ENCODE measurements at regions not wholly inside any gene's neighbourhood (a gene's known extent, or its start where the extent isn't known, plus 50 kb on each side); places are given as distances from the start of the nearest gene placed in this dataset.

DNA sequence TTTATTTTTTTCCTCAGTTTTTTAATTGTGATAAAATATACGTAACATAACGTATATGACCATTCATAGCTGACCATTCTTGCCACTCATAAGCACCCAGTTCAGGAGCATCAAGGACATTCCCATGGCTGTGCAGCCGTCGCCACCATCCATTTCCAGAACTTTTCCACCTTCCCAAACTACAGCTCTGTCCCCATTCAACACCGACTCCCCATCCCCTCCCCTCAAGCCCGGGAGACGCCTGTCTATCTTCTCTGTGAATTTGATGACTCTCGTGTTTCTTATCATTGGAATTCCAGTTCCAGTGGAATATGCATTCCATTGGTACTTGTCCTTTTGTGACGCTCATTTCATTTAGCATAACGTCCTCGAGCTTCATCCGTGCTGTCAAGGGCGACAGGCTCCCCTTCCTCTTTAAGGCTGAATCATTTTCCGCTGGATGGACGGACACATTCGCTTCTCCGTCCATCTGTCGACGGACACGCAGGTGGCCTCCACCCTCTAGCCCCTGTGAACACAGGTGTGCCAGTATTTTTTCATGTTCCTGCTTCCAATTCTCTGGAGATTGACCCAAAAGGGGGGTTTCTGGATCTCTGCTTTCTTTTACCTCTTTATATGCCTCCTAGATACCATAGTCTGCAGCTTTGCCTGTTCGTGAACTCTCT lies 88.1 kb downstream of the YTHDF1 start:
- WGBS (ENCODE audit: insufficient coverage): 87% methylated on average over 20 of the region's 21 CpGs
- DNase-seq: no peak
- POLR2A ChIA-PET: no interaction called here
- Histone ChIP-seq H3K9me3 (ENCODE audit: control extremely low read depth in 1 of 5, control insufficient read depth in 4 of 5, insufficient read depth in 2 of 5, low read depth in 1 of 5, low read length in 4 of 5) (peaks cover 0 to 3% (median 0%) of the 10 kb centered on the region in 5 experiments), H3K4me3 (ENCODE audit: control insufficient read depth in 1 of 7, extremely low read depth in 1 of 7, insufficient read depth in 4 of 7, low read depth in 2 of 7, low read length in 6 of 7) (no peak overlapping the region), H3K27me3 (replicated peaks in 2 of 5; ENCODE audit: control insufficient read depth in 4 of 5, insufficient read depth in 5 of 5, low read length in 4 of 5) (peaks cover 0 to 79% (median 6%) of the 10 kb centered on the region in 5 experiments), H3K4me1 (ENCODE audit: control extremely low read depth in 1 of 4, control insufficient read depth in 4 of 4, insufficient read depth in 4 of 4, low read length in 3 of 4) (no peaks in the 10 kb centered on the region), H3K27ac (ENCODE audit: insufficient read depth in 1 of 2, low read depth in 1 of 2, low read length in 2 of 2, poor library complexity in 1 of 2, severe bottlenecking in 2 of 2) (no peak overlapping the region), H3K36me3 (ENCODE audit: control insufficient read depth in 4 of 4, insufficient read depth in 4 of 4, low read length in 3 of 4) (no peaks in the 10 kb centered on the region)
- CTCF ChIA-PET: interaction anchor here (0.7 kb wide), 1 partner anchor 29 kb away, joined by 3 read pairs; no protein-coding TSS in a partner anchor

DNA sequence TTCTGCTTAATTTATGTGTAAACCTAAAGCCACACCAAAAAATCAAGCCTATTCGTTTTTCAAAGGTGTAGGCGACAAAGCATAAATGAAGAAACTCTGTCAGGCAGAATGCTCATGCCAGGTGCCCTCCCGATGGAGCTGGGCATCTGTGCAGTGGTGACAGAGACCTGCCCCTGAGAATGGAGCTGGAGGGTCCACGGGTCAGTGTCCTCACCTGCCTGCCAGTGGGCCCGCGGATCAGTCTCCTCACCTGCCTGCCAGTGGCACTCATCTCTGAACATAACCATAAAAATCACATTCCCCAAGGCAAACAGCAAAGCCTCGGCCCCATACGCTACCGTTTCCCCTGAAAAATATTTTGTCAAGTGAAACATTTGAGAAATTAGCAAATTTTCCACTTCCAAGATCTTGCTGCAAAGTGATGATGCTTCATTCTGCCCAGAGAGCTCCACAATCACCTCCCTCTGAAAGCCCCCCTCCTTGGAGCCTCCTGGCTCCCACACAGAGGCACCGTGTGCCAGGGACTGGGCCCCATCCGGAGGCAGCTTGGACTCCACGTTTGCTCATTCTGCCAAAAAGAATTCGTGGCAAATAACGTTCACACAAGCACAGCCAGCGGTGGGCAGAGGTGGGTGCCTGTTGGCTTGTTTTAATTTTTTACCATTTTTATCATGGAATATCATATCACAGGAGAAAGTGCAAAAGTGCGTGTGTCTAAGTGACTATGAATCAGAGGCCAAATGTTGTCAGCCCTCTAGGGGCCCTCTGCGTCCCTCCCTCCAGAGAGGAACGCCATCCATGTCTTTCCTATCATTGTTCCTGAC lies 88.8 kb downstream of the YTHDF1 start:
- Histone ChIP-seq H3K9me3 (ENCODE audit: control extremely low read depth in 1 of 5, control insufficient read depth in 4 of 5, insufficient read depth in 2 of 5, low read depth in 1 of 5, low read length in 4 of 5) (peaks cover 0 to 5% (median 0%) of the 10 kb centered on the region in 5 experiments), H3K4me3 (ENCODE audit: control insufficient read depth in 1 of 7, extremely low read depth in 1 of 7, insufficient read depth in 4 of 7, low read depth in 2 of 7, low read length in 6 of 7) (no peak overlapping the region), H3K27me3 (replicated peaks in 2 of 5; ENCODE audit: control insufficient read depth in 4 of 5, insufficient read depth in 5 of 5, low read length in 4 of 5) (peaks cover 0 to 81% (median 6%) of the 10 kb centered on the region in 5 experiments), H3K36me3 (ENCODE audit: control insufficient read depth in 4 of 4, insufficient read depth in 4 of 4, low read length in 3 of 4) (no peaks in the 10 kb centered on the region), H3K4me1 (ENCODE audit: control extremely low read depth in 1 of 4, control insufficient read depth in 4 of 4, insufficient read depth in 4 of 4, low read length in 3 of 4) (no peaks in the 10 kb centered on the region), H3K27ac (ENCODE audit: insufficient read depth in 1 of 2, low read depth in 1 of 2, low read length in 2 of 2, poor library complexity in 1 of 2, severe bottlenecking in 2 of 2) (no peak overlapping the region)
- DNase-seq: no peak
- POLR2A ChIA-PET: no interaction called here
- CTCF ChIA-PET: interaction anchor here (0.7 kb wide), 2 partner anchors 28 to 54 kb away, joined by 3 read pairs; no protein-coding TSS in a partner anchor
- WGBS (ENCODE audit: insufficient coverage): 85% methylated on average over 10 of the region's 18 CpGs

DNA sequence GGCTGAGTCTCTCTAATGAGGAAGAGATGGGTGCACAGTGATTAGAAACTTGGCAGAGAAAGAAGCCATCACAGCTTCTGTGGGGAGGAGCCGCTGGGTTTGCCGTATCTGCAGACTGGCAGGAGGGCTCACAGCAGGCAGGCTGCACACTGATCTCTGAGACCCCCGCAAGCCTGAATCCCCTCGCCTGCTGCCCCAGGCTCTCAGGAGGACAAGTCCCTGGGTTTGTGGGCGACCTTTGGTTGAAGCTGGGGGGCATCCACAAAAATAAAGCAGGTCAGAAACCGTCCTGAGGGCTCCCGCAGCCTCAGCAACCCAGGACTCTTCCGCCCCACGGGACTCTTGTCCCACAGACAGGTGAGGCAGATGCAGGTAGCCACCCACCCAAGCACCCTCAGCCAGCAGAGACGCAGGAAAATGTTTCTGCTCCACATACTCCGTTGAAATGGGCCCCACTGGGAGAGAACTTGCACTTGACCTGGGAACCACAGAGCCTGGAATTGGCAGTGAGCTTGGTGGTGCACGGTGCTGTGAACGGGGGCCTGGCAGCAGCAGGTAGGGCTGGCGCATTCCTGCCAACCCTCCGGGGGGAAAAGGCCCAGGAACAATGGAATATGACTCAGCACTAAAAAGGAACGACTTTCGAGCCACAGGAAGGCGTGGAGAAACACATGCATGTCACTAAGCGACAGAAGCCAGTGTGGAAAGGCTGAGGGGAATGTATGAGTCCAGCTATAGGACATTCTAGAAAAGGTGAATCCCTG lies 89.9 kb downstream of the YTHDF1 start:
- ChIA-PET POLR2A (no interaction called here), CTCF (no interaction called here)

DNA sequence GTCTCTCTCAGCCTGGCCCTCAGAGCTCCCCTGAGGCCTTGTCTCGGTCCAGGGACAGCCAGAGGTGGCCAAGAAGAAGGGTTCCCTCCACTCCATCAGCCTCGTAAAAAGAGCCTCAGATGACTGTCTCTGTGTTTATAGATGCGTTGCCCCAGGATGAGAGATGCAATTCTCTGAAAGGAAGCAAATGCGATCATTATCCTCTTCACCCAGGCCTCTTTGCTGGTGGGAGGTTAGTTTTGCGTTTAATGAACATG lies 90.4 kb downstream of the YTHDF1 start:
- no peaks in the 10 kb centered on the region for H3K36me3 ChIP-seq (ENCODE audit: control insufficient read depth in 4 of 4, insufficient read depth in 4 of 4, low read length in 3 of 4)

More for the DNA sequence above, 89.9 kb downstream of the YTHDF1 start:
- Histone ChIP-seq H3K4me3 (ENCODE audit: control insufficient read depth in 1 of 7, extremely low read depth in 1 of 7, insufficient read depth in 4 of 7, low read depth in 2 of 7, low read length in 6 of 7) (no peak overlapping the region), H3K27ac (ENCODE audit: insufficient read depth in 1 of 2, low read depth in 1 of 2, low read length in 2 of 2, poor library complexity in 1 of 2, severe bottlenecking in 2 of 2) (no peak overlapping the region), H3K4me1 (ENCODE audit: control extremely low read depth in 1 of 4, control insufficient read depth in 4 of 4, insufficient read depth in 4 of 4, low read length in 3 of 4) (no peaks in the 10 kb centered on the region), H3K36me3 (ENCODE audit: control insufficient read depth in 4 of 4, insufficient read depth in 4 of 4, low read length in 3 of 4) (no peaks in the 10 kb centered on the region), H3K27me3 (replicated peaks in 2 of 5; ENCODE audit: control insufficient read depth in 4 of 5, insufficient read depth in 5 of 5, low read length in 4 of 5) (peaks cover 0 to 73% (median 6%) of the 10 kb centered on the region in 5 experiments), H3K9me3 (ENCODE audit: control extremely low read depth in 1 of 5, control insufficient read depth in 4 of 5, insufficient read depth in 2 of 5, low read depth in 1 of 5, low read length in 4 of 5) (peaks cover 0 to 5% (median 0%) of the 10 kb centered on the region in 5 experiments)
- peak in 1 of 3 donors; percentile 1 for DNase-seq
- WGBS (ENCODE audit: insufficient coverage): 73% methylated on average over 13 of the region's 19 CpGs

DNA sequence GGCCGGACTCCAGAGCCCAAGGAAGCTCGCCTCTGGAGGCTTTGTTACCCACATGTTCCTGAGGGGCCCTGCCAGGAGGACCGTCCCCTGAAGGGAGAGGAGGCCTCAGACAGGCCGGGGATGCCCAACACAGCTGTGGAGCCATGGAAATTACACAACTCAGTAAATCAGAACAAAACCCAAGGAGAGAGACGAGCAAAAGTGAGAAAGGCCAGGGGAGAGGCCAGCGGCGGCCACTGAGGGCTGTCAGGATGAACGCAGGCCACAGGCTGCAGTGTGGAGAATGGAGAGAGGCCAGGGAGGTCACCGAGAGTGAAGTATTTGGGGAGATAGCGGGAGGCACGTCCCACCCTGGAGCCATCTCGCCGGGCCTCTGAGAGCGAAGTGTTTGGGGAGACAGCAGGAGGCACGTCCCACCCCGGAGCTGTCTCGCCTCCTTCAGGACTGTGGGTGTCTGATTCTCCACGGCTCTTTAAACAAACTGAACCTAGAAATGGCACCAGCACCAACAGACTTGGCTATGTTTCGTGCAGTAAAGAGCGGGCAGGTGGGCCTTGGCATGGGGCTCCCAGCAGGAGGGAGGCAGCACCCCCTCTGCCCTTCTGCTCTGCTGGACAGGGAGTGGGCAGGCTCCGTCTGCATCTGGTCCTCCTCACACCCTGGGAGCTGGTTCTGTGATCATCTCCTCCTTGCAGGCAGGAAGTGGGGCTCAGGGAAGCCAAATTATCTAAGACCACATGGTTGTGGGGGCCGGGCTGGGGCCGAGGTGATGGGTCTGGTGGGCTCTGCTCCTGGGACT lies 91.0 kb downstream of the YTHDF1 start:
- WGBS (ENCODE audit: insufficient coverage): 78% methylated on average over 17 of the region's 23 CpGs
- Histone ChIP-seq H3K9me3 (ENCODE audit: control extremely low read depth in 1 of 5, control insufficient read depth in 4 of 5, insufficient read depth in 2 of 5, low read depth in 1 of 5, low read length in 4 of 5) (peaks cover 0 to 5% (median 0%) of the 10 kb centered on the region in 5 experiments), H3K27me3 (replicated peaks in 2 of 5; ENCODE audit: control insufficient read depth in 4 of 5, insufficient read depth in 5 of 5, low read length in 4 of 5) (peaks cover 0 to 72% (median 6%) of the 10 kb centered on the region in 5 experiments), H3K4me3 (ENCODE audit: control insufficient read depth in 1 of 7, extremely low read depth in 1 of 7, insufficient read depth in 4 of 7, low read depth in 2 of 7, low read length in 6 of 7) (no peak overlapping the region), H3K36me3 (ENCODE audit: control insufficient read depth in 4 of 4, insufficient read depth in 4 of 4, low read length in 3 of 4) (no peaks in the 10 kb centered on the region), H3K27ac (ENCODE audit: insufficient read depth in 1 of 2, low read depth in 1 of 2, low read length in 2 of 2, poor library complexity in 1 of 2, severe bottlenecking in 2 of 2) (no peak overlapping the region), H3K4me1 (ENCODE audit: control extremely low read depth in 1 of 4, control insufficient read depth in 4 of 4, insufficient read depth in 4 of 4, low read length in 3 of 4) (no peaks in the 10 kb centered on the region)
- ChIA-PET CTCF (no interaction called here), POLR2A (no interaction called here)
- no peak for DNase-seq

More for the DNA sequence above, 90.4 kb downstream of the YTHDF1 start:
- H3K4me1 ChIP-seq (ENCODE audit: control extremely low read depth in 1 of 4, control insufficient read depth in 4 of 4, insufficient read depth in 4 of 4, low read length in 3 of 4): no peaks in the 10 kb centered on the region
- POLR2A ChIA-PET: no interaction called here
- H3K4me3 ChIP-seq (ENCODE audit: control insufficient read depth in 1 of 7, extremely low read depth in 1 of 7, insufficient read depth in 4 of 7, low read depth in 2 of 7, low read length in 6 of 7): no peak overlapping the region
- CTCF ChIA-PET: no interaction called here
- H3K27me3 ChIP-seq (replicated peaks in 2 of 5; ENCODE audit: control insufficient read depth in 4 of 5, insufficient read depth in 5 of 5, low read length in 4 of 5): peaks cover 0 to 73% (median 6%) of the 10 kb centered on the region in 5 experiments
- no peak overlapping the region for H3K27ac ChIP-seq (ENCODE audit: insufficient read depth in 1 of 2, low read depth in 1 of 2, low read length in 2 of 2, poor library complexity in 1 of 2, severe bottlenecking in 2 of 2)
- H3K9me3 ChIP-seq (ENCODE audit: control extremely low read depth in 1 of 5, control insufficient read depth in 4 of 5, insufficient read depth in 2 of 5, low read depth in 1 of 5, low read length in 4 of 5): peaks cover 0 to 5% (median 0%) of the 10 kb centered on the region in 5 experiments
- WGBS (ENCODE audit: insufficient coverage): 74% methylated on average over 4 of the region's 5 CpGs
- no peak for DNase-seq

DNA sequence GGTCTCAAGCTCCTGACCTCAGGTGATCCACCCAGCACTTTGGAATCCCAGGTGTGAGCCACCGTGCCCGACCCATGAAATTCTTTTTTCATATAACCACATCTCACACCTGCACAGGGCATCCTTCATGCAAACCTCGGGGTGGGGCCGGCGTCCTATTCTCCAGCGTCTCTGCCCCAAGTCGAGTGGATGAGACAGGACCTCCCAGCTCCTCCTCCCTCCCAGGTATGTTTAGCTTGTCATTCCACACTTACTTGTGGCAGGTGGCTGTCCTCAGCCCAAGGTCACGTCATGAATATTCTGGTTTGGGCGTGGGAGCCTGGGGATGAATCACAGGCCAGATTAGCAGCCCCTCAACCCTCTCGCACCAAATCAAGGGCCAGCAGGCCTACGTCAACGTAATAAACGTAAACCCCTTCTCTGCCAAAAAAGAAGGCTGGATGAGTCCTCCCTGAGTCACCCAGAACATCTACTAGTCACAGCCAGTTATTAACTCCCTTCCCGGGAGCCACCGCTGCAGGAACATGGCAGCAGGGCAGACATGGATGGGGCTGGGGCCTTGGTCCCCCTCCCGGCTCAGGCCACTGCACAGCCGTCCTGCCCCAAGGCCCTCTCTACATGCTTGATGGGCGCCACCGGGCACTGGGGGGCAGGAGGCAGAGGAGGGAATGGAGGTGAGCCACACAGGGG lies 91.7 kb downstream of the YTHDF1 start:
- H3K9me3 ChIP-seq (ENCODE audit: control extremely low read depth in 1 of 5, control insufficient read depth in 4 of 5, insufficient read depth in 2 of 5, low read depth in 1 of 5, low read length in 4 of 5): peaks cover 0 to 5% (median 0%) of the 10 kb centered on the region in 5 experiments
- H3K27ac ChIP-seq (ENCODE audit: insufficient read depth in 1 of 2, low read depth in 1 of 2, low read length in 2 of 2, poor library complexity in 1 of 2, severe bottlenecking in 2 of 2): no peak overlapping the region
- POLR2A ChIA-PET: no interaction called here
- H3K36me3 ChIP-seq (ENCODE audit: control insufficient read depth in 4 of 4, insufficient read depth in 4 of 4, low read length in 3 of 4): no peaks in the 10 kb centered on the region
- H3K27me3 ChIP-seq (replicated peaks in 2 of 5; ENCODE audit: control insufficient read depth in 4 of 5, insufficient read depth in 5 of 5, low read length in 4 of 5): peaks cover 0 to 68% (median 2%) of the 10 kb centered on the region in 5 experiments
- DNase-seq: no peak
- CTCF ChIA-PET: no interaction called here
- no peaks in the 10 kb centered on the region for H3K4me1 ChIP-seq (ENCODE audit: control extremely low read depth in 1 of 4, control insufficient read depth in 4 of 4, insufficient read depth in 4 of 4, low read length in 3 of 4)
- no peak overlapping the region for H3K4me3 ChIP-seq (ENCODE audit: control insufficient read depth in 1 of 7, extremely low read depth in 1 of 7, insufficient read depth in 4 of 7, low read depth in 2 of 7, low read length in 6 of 7)
- 98% methylated on average over 15 of the region's 19 CpGs for WGBS (ENCODE audit: insufficient coverage)

Data from common myeloid progenitor, CD34-positive (primary cell).